SKM-1 (cell line): ENCODE measurements at regions not wholly inside any gene's neighbourhood (a gene's known extent, or its start where the extent isn't known, plus 50 kb on each side); places are given as distances from the start of the nearest gene placed in this dataset.
"Not testable (repeated sequence)": the region's sequence is repeated elsewhere in the genome, so short reads cannot be mapped to it uniquely, and the experiment has no call there.

ENCODE experiments used
- DNase-seq: peaks from one replicate; lab custom pipeline; 2025; ENCODE audit not compliant: unreplicated experiment; lab: John Stamatoyannopoulos, UW

- not testable (repeated sequence) for DNase-seq
These were observed 243.8 kb upstream of the PROK2 start for GRCh38 chr3:72028726-72029125.

DNA sequence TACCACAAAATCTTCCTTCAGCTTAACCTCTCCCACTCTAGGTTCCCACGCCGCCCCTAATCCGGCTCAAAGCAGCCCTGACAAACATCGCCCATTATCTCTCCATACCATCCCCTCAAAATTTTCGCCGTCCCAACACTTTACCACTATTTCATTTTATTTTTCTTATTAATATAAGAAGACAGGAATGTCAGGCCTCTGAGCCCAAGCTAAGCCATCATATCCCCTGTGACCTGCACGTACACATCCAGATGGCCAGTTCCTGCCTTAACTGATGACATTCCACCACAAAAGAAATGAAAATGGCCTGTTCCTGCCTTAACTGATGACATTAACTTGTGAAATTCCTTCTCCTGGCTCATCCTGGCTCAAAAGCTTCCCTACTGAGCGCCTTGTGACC, 243.4 kb upstream of the PROK2 start:
- not testable (repeated sequence) for DNase-seq

- not testable (repeated sequence) for DNase-seq
These were observed 242.8 kb upstream of the PROK2 start for GRCh38 chr3:72027728-72028127.

DNA sequence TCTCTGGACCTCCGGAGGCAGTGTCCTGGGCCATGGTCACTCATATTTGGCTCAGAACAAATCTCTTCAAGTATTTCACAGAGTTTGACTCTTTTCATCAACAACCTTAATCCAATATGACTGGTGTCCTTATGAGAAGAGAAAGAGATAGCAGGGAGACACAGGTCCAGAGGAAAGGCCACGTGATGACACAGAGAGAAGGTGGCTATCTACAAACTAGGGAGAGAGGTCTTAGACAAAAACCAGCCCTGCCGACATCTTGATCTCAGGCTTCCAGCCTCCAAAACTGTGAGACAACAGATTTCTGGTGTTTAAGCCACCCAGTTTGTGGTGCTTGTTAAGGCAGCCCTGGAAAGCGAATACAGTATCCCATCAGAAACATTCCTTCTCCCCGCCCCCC, 237.1 kb upstream of the PROK2 start:
- no peak for DNase-seq

DNA sequence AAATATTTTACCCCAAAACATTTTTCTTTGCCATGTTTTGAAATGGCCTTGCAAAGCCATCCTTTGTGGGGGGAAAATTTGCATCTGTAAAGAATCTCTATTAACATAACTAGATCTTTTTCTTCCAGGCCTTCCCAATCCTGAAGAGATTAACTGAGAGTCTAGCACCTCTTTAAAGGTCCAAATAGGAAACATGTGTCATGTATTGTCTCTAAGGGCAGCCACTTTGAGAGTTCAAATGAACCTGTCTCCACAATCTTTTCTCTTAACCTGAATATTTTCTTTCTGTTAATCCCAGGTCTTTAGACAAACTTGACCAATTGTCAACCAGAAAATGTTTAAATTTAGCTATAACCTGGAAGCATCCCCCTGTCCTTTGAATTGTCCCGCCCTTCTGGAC, 236.6 kb upstream of the PROK2 start:
- no peak for DNase-seq

DNA sequence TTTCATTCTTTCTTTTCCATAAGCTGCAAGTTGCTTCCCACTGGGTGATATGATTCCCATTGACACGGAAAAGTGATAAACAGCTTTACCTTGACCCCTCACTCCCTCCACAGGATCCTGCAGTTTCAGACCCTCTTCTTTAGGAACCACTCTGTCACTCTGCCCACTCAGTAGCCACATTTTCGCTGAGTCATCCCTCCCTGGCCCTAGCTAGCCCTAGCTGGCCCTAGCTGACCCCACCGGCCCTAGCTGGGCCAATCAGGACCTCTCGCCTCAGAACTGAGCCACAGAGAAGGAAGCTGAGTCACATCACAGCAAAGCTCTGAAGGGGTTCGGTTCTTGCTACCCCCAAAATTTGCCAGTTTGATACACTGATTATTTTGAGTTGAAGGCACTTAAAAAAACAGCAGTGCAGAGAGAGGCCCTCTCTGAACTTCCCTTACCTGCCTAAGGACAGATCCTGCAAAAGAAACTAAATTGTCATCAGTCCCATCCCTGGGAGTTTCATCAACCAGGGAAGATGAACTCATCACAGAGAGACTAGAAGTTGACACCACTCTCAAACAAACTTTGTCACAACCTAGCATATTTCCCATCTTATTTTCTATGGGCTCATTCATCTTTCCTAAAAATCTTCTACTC, 233.5 kb upstream of the PROK2 start:
- no peak for DNase-seq

GRCh38 chr3:72017935-72018334, 233.0 kb upstream of the PROK2 start:
- no peak for DNase-seq

DNA sequence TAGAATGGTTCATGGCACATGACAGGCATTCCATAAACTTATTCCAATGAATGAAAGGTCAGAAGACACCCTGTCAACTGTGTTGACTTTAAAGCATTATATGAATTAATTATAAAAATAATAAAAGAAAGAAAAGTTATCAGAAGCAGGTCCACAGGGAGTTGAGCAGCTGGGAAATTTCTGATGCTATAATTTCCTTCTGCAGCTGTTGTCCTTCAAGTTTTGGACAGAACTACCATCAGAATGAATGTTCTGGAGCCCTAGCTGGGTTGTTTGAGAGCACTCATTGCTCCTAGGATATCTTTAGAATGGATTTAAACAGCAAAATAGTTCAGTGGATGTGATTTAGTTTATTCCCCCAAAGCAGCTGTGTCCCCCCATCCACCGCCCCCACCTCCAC, 232.4 kb upstream of the PROK2 start:
- DNase-seq, result no peak

DNA sequence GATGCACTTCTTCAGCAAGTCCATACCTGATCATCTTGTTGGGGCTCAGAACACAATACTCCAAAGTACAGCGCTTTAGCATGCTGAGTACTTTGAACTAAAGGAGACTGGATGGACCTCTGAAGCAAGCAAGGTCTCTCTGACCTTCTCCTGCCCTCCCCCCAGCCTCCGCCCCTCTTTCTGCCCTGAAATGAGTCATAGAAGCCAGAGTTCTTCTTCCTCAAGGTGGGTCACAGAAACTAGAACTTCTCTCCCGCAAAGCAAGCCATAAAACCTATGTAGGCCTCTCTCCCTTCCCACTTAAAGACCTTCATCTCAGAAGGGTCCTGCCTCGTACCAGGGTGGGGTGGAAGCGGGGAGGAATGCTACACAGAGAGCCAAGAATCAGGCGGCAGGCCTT, 230.5 kb upstream of the PROK2 start:
- DNase-seq, result no peak

GRCh38 chr3:72013084-72013483, 228.1 kb upstream of the PROK2 start:
- no peak for DNase-seq

DNA sequence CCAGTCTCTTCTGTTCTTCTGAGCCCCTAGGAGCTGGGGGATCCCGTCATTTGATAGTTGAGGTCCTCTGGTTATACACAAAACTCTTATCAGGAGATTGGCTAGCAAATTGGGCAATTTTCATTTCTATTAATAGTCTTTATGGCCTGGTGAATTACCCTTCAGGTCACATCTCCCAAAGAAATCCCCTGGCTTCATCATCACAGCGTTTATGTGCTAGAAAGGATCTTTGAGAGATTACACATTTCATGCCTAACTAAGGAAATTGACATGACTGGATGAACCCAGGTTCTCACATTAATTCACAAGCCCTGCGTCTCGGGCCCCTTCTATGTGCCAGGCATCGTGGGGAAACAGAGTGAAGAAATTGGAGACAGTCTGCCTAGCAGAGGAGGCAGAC, 227.4 kb upstream of the PROK2 start:
- DNase-seq, result no peak

- no peak for DNase-seq
These were observed 226.5 kb upstream of the PROK2 start for GRCh38 chr3:72011485-72011884.

DNA sequence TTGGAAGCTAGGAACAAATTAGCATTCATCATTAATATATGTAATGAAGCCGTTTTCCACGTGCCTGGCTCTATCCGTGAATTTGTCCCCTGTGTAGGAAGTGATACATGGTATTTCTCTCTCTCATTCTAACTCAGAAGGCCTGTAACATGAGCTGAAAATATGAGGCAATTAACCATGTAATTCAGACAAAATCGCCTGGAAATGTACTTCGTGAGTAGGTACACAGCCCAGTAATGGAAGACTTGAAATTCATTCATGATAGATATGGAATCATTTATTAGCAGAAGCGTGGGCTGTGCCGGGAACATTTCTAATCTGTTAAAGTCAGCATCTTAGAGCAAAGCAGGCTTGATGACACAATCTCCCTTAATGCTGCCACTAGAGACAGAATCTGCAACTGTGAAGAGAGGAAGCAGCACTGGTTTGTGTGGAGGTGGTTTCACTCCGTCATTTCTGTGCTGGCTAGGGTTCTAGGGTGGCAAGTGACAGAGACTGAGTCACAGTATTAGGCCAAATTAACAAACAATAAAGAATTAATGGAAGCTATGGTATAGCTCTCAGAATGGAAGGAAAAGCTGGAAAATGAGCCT, 225.0 kb upstream of the PROK2 start:
- no peak for DNase-seq

- no peak for DNase-seq
These were observed 223.5 kb upstream of the PROK2 start for GRCh38 chr3:72008226-72008996.

DNA sequence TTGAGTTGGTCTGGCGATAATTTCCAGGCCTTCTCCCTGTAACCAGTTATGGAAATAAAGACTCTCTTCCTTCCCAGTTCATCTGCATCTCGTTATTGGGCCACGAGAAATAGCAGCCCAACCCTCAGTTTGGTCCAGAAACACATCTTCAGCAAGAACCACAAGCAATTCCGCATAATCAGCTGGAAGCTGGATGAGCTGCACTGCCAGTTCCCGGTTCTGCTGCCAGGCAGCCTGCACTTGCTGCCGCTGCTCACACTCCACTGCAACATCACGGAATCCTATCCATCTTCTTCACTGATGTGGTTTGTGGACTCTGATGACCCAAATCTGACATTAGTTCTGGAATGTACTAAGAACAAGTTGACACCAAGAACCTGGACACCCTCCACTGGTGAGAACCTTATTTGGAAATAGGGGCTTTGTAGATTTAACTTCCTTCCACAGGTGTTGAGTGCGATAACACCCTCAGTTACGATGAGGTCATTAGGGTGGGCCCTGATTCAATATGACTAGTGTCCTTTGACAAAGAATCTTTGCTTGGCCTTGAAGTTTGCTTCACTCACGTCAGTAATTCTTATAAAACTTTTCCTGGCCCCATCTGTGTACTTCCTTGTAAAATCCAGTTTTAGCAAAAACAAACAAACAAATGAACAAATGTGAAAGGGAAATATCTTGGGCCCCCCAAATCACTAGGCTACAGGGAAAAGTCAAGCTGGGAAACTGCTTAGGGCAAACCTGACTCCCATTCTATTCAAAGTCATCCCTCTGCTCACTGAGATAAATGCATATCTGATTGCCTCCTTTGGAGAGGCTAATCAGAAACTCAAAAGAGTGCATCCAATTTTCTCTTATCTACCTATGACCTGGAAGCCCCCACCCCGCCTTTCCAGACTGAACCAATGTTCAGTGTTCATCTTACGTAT, 221.9 kb upstream of the PROK2 start:
- DNase-seq, result no peak

GRCh38 chr3:72004749-72005292, 219.9 kb upstream of the PROK2 start:
- no peak for DNase-seq

GRCh38 chr3:72003936-72004335, 219.0 kb upstream of the PROK2 start:
- DNase-seq, result no peak

GRCh38 chr3:72001758-72002157, 216.8 kb upstream of the PROK2 start:
- no peak for DNase-seq

DNA sequence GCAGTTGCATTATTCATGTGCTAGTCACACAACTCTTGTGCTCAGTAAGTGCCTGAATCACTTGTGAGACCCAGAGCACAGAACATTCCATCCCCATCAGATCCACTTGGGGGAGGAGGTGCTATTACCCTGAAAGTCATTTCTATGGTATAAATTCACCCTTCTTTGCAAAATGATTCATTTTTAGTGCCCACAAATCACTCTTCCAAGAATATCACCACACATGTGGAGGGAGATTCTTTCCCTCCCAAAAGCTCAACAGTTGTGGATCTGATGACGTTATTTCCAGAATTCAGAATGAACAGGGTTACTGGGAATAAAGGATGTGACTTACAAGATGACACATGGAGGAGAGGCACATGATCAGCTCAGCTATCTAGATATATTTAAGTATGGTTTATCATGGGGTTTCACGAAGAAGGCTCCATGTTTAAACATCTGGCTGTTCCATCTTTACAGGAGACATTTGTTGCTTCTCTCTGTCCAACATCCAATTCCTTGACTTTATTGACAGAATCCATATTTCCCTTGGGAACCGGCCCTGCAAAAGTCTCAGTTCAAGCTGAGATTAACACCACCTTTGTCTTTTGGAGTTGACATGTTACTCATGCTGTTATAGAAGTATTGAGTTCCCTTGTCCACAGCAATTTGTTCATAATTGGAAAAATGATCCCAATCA, 214.2 kb upstream of the PROK2 start:
- DNase-seq, result no peak

DNA sequence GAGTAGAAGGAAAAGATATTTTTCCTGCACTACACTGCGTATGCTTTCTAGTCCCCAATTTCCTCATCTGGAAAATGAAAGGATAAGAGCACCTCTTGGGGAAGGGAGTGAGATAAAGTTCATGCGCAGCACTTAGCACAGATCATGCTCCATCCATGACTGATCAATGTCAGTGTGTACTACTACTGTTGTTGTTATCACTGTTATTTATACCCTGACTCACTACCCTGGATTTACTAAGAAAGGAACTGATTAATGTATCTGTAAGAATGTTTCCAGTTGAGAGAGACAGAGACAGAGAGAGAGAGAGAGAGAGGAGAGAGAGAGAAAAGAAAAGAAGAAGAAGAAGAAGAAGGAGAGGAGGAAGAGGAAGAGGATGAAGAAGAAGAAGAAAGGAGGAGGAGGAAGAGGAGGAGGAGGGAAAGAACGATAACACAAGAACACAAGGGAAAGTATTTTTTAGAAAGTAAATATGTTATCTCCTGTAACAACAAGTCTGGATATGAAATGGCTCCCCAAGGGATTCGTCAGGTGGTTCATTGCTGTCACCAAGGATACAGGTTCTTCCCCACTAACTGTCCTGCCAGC, 212.2 kb upstream of the PROK2 start:
- DNase-seq, result no peak
